ENCODE measurements at regions not wholly inside any gene's neighbourhood (a gene's known extent, or its start where the extent isn't known, plus 50 kb on each side); places are given as distances from the start of the nearest gene placed in this dataset.

- TF ChIP-seq EP300 (IDR thresholded peaks at IDR 0.05) (no peak), POLR2A (IDR thresholded peaks at IDR 0.05) (no peak), CTCF (IDR thresholded peaks at IDR 0.05) (no peak)
Observed at GRCh38 chr6:148035806-148036390, 306.7 kb upstream of the SASH1 start.

All from tibial nerve (tissue), 4 donors.